Right ventricle myocardium superior (tissue), 1 donor: ENCODE measurements at regions not wholly inside any gene's neighbourhood (a gene's known extent, or its start where the extent isn't known, plus 50 kb on each side); places are given as distances from the start of the nearest gene placed in this dataset.

ENCODE experiments used
- ATAC-seq: fragments of 200-7000 bp; cut with Tn5 transposase; one replicate; pipeline ENCODE4 v1.9.1; 2020; ENCODE audit warnings: mild to moderate bottlenecking; ENCODE audit not compliant: poor library complexity
- DNase-seq: peaks from one replicate; pipeline ENCODE4 v3.0.0-alpha.2; 2020
- intact Hi-C: fragments of 100-400 bp; cut with DNase I; formaldehyde crosslinking; loops from one replicate; pipeline ENCODE4 v1.11.2; 2022
- donor health status: DM: no; HTN: yes; CAD: no; lungs with severe emphysema.

DNA sequence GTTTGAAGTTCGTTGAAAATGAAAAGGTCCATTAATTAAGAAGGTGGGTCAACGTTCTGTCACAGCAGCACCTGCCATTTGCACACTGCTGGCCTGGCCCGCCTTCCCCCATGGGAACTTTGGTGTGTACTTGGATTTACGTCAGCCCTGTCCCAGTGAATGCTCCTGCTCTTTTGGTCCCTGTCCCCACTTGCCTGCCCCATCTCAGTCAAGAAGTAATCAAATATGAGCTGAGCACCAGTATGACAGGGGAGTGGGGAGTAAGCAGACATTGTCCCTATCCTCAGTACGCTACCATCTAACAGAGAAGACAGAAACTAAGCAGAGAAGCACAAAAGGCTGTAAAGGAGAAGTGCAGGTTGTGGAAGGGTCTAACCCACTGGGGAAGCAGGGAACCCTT lies 65.1 kb downstream of the SLC4A3 start:
- ATAC-seq (no peak), DNase-seq (no peak)
- intact Hi-C loops = loop anchor here (5.0 kb wide), 1 partner anchor 45 kb away; no protein-coding TSS in a partner anchor

DNA sequence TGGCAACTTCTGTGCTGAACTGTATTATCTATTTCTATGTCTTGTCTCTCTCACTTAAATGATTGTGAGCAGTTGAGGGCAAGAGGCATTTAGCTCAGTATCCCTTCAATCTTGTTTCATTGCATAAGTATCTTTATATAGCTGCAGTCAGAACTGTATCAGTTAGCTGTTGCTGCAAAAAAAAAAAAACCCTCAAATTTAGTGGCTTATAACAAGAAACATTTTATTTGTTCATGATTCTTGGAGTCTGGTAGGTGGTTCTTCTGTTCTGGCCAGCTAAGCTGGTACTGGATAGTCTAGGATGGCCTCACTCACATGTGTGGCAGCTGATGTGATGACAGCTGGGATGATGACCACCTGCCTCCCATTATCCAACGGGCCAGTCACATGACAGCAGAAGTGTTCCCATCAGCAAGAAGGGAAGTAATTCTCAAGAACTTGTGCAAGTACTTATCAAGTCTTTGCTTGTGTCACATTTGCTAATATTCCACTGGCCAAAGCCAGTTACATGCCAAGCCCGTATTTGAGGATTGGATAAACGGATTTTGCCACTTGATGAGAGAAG lies 67.8 kb downstream of the SLC4A3 start:
- DNase-seq = no peak
- intact Hi-C loops = no loop called here
- ATAC-seq = no peak

DNA sequence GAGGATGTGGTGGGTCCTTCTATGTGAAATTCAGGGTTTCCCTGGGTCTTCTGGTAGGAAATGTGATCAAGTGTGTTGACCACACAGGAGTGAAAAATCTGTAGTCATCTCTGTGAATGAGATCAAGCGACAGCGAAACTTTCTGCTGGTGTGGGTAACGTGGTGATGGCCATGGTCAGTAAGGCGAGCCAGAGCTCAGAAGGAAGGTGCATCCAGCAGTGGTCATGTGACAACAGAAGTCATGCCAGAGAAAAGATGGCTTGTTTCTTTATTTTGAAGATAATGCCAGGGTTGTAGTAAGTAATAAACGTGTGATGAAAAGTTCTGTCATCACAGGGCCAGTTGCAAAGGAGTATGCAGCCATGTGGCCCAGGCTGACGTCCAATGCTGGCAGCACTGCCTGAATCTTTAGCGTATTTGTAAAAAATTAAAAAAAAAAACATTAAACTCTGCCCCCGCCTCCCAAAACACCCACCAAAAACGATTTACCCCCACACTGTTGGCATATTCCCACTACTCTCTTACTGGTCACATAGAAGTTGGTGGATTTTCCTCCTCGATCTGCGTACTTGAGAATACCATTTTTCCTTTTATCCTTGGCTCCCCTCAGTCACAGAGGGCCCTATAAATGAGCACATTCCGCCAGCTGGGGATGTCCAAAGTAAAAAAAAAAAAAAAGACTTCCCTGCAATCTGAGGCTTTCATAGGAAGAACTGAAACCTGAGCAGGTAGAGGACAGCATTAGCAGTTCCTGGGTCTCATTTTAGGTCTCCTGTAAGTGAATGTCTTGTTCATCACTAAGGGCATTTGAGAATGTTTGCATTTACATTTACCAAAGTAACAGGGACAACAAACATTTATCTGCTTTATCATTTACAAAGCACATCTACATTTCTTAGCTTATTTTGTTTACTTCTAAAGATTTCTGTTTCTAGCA lies 70.6 kb downstream of the SLC4A3 start:
- intact Hi-C loops = no loop called here
- peak; percentile 82 for ATAC-seq
- DNase-seq = peak; percentile 62

DNA sequence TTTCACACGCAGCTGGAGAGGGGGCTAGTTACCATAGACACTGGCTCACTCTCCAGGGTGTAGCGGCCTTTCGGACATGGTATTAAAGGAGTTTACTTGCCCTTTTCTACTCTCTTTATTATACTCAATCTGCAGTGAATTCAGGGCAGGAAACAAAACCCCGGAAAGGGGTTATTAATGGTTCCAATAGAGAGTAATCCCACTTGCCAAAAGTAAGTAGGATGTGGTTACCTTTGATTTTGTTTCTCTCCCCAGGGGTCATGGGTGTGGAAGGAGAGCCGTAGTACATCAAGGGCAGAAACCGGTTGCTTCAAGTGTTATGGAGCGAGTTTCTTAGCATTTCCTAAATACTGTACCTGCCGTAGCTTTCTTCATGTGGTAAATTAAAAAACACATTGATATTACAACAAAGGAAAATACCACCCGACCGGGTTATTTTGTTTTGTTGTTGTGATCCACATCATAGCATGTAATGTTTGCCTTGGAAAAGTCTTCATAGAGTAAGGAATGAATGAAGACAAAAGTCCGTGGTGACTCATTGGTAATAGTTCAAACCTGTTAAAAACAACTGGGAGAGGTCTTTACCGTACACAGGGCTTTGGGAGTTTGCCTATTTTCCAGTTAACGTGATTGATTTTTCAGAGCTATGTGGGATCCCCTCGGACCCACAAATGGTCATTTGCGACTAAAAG lies 71.5 kb downstream of the SLC4A3 start:
- no peak for ATAC-seq
- intact Hi-C loops = no loop called here
- no peak for DNase-seq

DNA sequence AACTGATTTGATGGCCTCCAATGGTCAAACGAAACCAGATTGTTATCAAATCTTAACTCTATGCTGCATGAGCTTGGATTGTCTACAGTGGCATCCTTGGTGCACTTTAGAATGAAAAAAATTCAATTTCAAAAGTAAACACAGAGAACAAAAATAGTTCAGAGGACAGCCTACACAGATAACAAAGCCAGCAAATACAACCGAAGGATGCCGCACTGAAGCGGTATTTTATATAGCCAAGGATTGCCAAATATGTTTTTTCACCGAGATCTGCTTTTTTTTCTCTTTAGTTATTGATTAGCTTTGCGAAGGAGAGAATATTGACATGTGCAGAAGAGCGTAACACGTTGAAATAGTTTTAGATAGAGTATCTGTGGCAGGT lies 72.0 kb downstream of the SLC4A3 start:
- intact Hi-C loops = no loop called here
- DNase-seq = no peak
- no peak for ATAC-seq

DNA sequence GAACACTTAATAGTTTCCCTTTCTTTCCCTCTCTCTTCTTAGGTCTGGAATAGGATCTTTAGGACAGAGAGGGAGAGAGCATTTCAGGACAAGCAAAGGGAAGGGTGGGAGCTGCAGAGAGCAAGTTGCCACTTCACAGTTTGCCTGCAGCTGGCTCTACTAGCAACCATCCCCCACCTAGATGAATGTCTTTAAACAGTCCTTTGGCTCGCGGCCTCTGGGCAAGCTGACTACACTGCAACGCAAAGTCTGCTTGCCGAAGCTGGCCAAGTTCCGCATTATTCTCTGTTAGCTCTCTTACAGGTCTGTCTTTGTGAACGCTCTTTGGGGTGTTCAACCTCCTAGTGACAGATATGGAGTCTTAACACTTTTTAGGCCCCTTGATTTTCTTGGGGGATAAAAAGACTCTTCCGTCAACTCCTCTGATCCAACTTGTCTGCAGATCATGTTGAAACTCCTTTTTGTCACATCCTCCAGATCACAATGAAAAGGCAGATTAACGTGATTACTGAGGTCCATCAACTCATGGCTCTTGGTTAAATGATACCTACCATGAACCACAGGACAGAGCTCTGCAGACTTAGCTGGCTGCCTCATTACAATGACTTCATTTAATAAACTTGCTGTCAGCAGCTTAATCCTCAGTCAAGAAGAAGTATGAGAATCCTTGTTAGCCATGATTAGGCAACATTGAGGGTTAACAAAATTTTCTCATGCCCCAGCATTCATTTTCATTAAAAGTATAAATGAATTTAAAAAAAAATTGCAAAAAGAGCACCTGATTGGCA lies 74.6 kb downstream of the SLC4A3 start:
- intact Hi-C loops = no loop called here
- ATAC-seq (peak; percentile 53), DNase-seq (peak; percentile 65)

DNA sequence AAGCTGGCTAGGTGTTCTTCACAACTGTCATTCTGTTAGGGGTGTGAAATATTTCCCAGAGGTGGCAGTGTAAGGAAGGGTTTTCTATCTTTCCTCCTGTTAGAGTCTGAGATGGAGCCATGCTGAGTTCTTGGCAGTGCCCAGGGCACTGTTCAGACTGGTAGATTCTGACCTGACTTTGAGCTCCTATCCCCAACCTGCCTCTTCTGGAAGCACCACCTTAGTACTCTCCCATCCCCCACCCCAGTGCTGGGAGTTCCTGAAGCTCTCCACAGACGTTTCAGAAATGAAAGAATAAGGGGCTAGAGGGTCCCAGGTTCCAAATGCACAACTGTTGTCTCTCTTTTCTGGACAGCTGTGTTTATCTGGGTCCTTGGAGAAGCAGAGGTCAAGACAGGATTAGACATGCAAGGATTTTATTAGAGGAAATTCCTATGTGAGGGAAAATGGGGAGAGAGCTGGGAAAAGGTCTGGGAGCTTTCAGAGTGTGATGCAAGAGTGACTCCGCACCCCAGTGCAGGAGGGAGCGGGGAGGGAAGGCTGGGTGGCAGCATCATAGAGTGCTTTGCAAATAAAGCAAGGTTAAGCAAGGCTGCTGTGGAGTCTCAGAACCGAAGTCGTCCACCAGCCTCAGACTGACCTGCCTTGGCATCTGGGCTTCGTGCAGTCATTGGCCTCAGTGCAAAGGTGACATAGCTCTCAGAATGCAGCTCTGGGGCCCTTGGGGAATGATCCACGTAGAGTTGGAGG lies 75.5 kb downstream of the SLC4A3 start:
- DNase-seq (no peak), ATAC-seq (peak; percentile 24)
- intact Hi-C loops = no loop called here

DNA sequence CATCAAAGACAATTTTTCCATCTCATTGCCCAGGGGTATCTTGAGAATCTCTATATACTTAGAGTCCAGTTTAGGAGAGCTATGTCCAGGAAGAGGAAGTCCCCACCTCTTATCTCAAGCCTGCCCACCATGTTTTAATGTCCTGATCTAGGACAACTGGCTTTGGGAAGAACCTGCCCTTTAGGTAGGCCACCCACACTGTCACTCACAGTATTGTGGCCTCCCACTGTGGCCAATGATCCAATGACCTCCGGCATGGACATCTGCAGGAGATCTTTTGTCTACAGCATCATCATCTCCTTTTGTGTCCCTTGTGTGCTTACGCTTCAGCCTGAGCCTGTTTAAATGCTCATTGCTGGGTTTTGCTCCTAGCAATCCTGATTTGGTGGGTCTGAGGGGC lies 77.4 kb downstream of the SLC4A3 start:
- ATAC-seq = no peak
- no peak for DNase-seq
- intact Hi-C loops = no loop called here

DNA sequence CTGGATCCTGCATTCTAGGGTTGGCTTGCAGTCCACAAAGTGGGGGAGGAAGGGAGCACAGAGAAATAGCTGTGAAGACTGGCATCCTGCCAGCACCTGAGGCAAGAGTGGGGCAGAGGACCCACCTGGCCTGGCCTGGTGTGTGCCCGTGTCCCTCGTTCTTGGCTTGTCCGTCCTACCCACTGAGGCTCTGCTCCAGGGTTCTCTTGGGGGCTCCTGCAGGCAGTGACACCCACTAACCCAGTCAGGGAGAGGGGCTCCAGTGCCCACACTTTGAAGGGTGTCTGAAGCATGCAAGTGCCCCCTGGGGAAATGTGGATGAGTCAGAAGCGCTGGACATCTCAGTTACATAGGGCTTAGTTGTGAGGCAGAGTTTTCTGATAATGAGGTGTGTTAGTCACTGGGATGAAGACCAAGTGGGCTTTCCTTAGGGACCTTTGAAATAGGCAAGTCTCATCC lies 79.4 kb downstream of the SLC4A3 start:
- intact Hi-C loops = no loop called here
- DNase-seq = no peak
- ATAC-seq = no peak

DNA sequence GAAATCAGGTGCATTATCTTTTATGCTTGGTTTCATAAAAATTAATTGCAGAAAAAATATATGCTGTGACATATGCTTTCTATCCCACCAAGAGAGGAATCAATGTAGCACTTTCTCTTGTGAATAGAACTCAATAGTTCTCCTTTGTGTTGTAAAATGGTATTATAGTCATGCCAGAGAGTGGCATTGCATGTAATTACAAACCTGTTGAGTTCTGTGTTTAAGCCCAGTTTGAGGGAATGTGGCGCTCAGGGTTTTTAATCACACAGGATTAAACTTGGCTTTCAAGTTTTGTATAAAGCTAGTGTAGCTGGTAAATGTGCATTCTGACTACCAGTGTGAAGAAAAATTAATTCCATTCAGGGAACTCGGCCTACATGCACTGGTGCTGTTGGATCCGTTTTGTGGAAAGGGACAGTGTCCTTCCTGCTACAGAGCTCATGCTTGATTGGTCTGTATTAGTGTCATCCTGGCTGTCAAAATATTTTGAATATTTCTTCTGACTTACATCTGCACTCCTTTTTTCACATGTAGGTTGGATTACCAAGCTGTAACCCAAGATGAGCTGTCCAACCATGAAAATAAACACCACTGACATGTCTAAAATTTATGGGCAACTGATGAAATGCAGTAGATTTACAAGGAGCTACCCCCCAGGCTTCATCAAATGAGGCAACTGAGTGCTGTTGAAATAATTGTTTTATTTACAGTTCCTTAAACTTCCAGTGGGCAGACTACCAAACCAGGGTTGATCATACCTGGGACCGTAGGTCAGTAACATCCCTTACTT lies 80.3 kb downstream of the SLC4A3 start:
- DNase-seq (no peak), ATAC-seq (no peak)
- intact Hi-C loops = no loop called here

DNA sequence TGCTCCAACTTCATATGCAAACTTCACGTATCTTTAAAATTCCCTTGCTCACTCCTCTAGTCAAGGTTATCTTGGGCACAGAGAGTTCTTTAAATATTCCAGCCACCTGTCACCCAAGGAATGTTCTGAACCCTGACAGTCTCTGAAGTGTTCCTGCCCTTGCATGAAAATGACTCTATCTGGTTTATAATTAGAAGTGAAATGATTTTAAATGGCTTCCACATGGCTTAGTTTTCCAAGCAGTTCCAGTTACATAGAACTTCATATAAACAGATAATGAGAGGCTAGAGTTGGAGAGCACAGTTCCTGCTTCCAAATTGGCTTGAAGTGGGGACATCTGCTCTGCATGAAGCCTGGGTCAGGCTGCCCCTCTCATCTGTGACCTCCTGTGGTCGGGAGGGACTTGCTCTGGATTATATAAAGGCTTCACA lies 81.9 kb downstream of the SLC4A3 start:
- no peak for DNase-seq
- ATAC-seq = peak; percentile 77
- intact Hi-C loops = no loop called here

DNA sequence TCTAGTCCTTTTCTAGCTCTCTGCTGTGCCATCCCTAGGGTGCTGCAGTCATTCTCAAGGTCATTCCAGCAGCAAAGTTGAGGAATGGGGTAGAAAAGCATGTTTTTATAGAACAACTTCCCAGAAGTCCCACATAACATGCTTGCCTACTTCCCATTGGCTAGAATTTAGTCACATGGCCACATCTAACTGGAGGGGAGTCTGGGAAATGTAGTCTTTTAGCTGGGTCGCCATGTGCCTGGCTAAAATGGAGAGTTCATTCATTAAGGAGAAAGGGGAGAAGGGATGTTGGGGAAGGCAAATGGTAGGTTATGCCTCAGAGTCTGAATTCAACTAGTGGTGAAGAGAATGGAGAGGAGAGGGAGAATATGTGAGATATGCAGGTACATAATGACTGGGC lies 85.7 kb downstream of the SLC4A3 start:
- ATAC-seq = peak; percentile 29
- no peak for DNase-seq
- intact Hi-C loops = no loop called here

DNA sequence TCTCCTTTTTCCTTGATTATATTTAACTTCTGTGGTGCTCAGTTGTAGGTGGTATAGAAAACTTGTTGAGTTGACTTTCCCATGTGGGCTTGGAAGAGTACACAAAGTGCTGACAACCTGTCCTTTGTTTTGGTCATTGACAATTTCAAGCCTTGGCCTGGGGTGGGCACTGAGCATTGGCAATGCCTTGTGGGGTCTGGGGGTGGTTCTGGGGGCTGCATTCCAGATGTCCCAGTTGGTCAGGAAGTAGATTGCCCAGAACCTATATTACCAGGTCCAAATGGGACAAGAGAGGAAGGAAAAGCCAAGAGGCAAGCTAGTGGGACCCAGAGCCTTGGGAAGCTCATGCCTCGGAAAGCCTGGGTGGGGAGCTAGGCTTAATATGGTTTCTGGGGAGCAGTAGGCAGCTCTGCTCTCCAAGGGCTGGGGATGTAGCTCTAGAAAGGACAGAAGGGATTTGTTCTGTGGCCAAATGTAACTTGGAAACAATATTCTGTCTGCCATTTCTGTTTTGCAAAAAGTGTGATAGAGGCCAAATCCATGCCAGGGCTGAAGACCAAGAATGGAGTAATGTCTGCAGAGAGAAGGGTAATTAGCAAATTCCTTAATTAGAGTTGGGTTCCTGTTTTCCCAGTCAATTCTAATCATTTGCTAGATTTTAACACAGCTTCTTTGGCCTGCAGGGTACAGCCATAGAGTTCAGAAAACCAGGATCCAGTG lies 87.4 kb downstream of the SLC4A3 start:
- intact Hi-C loops = no loop called here
- DNase-seq (no peak), ATAC-seq (no peak)

DNA sequence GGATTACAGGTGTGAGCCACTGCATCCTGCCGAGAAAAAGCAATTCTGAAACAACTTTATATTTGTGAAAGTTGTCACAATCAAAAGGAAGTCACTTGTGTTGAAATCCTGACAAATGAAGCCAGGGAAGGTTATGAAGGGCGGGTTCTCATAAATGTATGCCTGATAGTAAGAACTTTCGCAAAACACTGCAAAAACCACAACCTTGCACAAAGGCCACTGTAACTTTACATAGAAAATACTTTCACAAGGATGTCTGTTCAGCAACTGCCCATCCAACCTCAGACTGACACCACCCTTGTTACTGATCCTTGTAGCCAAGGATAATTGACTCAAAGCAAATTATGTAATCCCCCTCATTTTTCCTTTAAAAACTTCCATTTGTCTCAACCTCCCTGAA lies 90.6 kb downstream of the SLC4A3 start:
- intact Hi-C loops = no loop called here
- DNase-seq (no peak), ATAC-seq (no peak)

DNA sequence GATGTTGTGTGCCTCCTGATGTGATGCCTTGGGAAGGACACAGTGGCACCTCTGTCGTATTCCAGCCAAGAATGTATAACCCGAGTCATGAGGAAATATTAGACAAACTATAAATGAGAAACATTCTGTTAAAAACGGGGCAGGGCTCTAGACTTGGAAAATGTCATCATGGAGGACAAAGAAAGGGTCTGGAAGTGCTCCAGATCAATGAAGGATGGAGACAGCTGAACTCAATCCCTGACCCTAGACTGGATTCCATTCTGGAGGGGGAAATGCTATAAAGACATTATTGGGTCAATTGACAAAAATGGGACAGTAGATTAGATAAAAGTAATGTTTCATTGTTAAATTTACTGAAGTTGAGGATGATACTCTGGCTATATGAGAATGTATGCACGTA lies 92.1 kb downstream of the SLC4A3 start:
- DNase-seq (no peak), ATAC-seq (no peak)
- intact Hi-C loops = no loop called here

DNA sequence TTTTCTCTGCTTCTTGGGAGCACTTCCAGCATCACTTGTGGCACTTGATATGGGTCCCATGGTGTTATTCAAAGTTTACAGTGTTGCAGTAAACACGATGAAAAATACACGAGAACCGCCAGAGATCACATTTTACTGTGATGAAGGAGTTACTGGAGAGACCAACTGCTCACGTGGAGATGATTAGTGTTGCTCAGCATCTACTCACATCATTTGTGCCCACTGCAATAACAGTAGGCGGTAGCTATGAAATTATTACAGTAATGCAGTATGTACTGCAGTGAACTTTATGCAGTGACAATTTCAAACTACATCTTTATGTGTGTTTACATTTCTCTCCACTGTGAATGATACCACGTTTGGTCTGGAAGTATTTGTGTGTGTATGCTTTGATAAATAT lies 93.5 kb downstream of the SLC4A3 start:
- intact Hi-C loops = no loop called here
- no peak for ATAC-seq

DNA sequence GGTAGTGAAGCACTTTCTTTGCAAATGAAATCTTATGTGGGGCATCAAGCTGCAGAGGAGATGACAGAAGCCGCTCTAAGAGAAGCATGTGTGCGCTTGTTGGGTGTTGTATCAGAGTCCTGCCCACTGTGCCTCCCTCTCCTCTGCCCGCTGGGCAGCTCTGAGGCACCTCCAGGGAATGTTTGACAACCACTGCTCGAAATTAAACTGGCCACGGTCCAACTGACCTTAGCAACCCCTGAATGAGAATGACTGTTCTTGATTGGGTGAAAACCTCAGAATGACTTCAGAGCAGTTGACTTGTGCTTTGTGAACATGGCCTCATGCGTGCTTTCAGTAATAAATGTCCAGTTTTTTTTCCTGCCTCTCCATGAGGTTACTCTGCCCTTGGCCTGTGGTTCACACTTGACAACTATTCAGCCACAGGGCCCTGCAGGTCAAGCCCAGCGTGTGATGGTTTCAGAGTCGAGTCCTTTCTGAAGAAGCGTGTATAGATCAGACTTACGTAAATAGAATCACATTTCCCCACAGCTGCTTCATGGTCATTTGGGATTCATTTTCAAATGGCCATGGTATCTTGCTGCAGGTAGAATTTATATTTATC lies 94.9 kb downstream of the SLC4A3 start:
- ATAC-seq (peak; percentile 18), DNase-seq (no peak)
- intact Hi-C loops = no loop called here

More for the DNA sequence above, 93.5 kb downstream of the SLC4A3 start:
- no peak for DNase-seq
